Smooth muscle cell (in vitro differentiated cells): ENCODE measurements at regions not wholly inside any gene's neighbourhood (a gene's known extent, or its start where the extent isn't known, plus 50 kb on each side); places are given as distances from the start of the nearest gene placed in this dataset.

Source experiments
- DNase-seq: peaks from one replicate; lab custom pipeline; 2025; ENCODE audit not compliant: unreplicated experiment; lab: John Stamatoyannopoulos, UW
- H2AFZ ChIP-seq: fragments of 200-600 bp; sonication (generic); 2 replicates; pipeline ENCODE4 v1.6.0; 2016; ENCODE audit warnings: antibody characterized with exemption, low read depth, mild to moderate bottlenecking
- H3F3A ChIP-seq: fragments of 200-600 bp; sonication (generic); 2 replicates; pipeline ENCODE4 v1.6.0; 2017; ENCODE audit warnings: antibody characterized with exemption, low read depth
- H3K27ac ChIP-seq: fragments of 200-600 bp; sonication (generic); 2 replicates; pipeline ENCODE4 v1.5.1; 2016; ENCODE audit warnings: low read depth, mild to moderate bottlenecking
- H3K27me3 ChIP-seq: fragments of 200-600 bp; sonication (generic); 2 replicates; pipeline ENCODE4 v1.6.1; 2016; ENCODE audit warnings: low read depth, mild to moderate bottlenecking
- H3K36me3 ChIP-seq: fragments of 200-600 bp; sonication (generic); 2 replicates; pipeline ENCODE4 v1.5.1; 2016; ENCODE audit warnings: low read depth
- H3K4me1 ChIP-seq: fragments of 200-600 bp; sonication (generic); 2 replicates; pipeline ENCODE4 v1.5.1; 2016; ENCODE audit warnings: low read depth
- H3K4me2 ChIP-seq: fragments of 200-600 bp; sonication (generic); 2 replicates; pipeline ENCODE4 v1.6.0; 2016; ENCODE audit warnings: mild to moderate bottlenecking
- H3K4me3 ChIP-seq: fragments of 200-600 bp; sonication (generic); 2 replicates; pipeline ENCODE4 v1.5.1; 2016; ENCODE audit warnings: mild to moderate bottlenecking
- H3K79me2 ChIP-seq: fragments of 200-600 bp; sonication (generic); 2 replicates; pipeline ENCODE4 v1.6.0; 2016; ENCODE audit warnings: low read depth, mild to moderate bottlenecking
- H3K9ac ChIP-seq: fragments of 200-600 bp; sonication (generic); 2 replicates; pipeline ENCODE4 v1.6.0; 2016; ENCODE audit warnings: low read depth
- H3K9me3 ChIP-seq: fragments of 200-600 bp; sonication (generic); replicated peaks from 2 replicates; pipeline ENCODE4 v1.5.1; 2016; ENCODE audit warnings: low read depth
- H4K20me1 ChIP-seq: fragments of 200-600 bp; sonication (generic); 2 replicates; pipeline ENCODE4 v1.6.0; 2016; ENCODE audit warnings: low read depth
- WGBS: methylation state at CpG from one replicate; pipeline ENCODE4 v1.1.7; 2016; ENCODE audit warnings: low lambda C conversion rate; 5-methylcytosine and 5-hydroxymethylcytosine counted together
- TF ChIP-seq, protein P1 (sequence below): fragments of 200-600 bp; sonication (generic); IDR thresholded peaks from 2 replicates; pipeline ENCODE4 v1.5.1; 2017; ENCODE audit warnings: borderline replicate concordance, mild to moderate bottlenecking, antibody characterized with exemption; ENCODE audit not compliant: insufficient read depth, poor library complexity, severe bottlenecking

DNA sequence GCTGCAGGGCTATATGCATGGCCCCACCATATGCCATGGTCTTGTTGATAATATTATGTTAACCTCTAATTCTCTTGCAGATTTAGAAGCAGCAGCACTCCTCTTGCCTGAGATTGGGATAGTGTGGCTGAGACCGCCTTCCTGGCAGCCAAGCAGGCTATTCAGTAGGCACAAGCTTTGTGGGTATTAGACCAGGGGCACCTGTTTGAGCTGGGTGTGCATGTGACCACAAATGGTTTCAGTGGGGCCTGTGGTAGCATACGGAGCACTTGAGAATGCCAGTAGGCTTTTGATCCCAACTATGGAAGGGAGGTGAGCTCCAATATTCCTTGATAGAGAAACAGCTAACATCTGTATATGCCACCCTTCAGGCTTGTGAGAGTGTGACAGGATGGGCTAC lies 625.1 kb upstream of the NUDT12 start:
- TF ChIP-seq, protein P1, sequence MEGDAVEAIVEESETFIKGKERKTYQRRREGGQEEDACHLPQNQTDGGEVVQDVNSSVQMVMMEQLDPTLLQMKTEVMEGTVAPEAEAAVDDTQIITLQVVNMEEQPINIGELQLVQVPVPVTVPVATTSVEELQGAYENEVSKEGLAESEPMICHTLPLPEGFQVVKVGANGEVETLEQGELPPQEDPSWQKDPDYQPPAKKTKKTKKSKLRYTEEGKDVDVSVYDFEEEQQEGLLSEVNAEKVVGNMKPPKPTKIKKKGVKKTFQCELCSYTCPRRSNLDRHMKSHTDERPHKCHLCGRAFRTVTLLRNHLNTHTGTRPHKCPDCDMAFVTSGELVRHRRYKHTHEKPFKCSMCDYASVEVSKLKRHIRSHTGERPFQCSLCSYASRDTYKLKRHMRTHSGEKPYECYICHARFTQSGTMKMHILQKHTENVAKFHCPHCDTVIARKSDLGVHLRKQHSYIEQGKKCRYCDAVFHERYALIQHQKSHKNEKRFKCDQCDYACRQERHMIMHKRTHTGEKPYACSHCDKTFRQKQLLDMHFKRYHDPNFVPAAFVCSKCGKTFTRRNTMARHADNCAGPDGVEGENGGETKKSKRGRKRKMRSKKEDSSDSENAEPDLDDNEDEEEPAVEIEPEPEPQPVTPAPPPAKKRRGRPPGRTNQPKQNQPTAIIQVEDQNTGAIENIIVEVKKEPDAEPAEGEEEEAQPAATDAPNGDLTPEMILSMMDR = no peak
- Histone ChIP-seq H3K4me2 (no peak overlapping the region), H3K36me3 (no peaks in the 10 kb centered on the region), H3K4me1 (no peaks in the 10 kb centered on the region), H3K27ac (no peak overlapping the region), H3K79me2 (no peaks in the 10 kb centered on the region), H2AFZ (no peak overlapping the region), H3K4me3 (no peak overlapping the region), H3K9ac (no peak overlapping the region), H4K20me1 (no peaks in the 10 kb centered on the region), H3K27me3 (no peaks in the 10 kb centered on the region), H3K9me3 (no peaks in the 10 kb centered on the region), H3F3A (no peaks in the 10 kb centered on the region)
- 97% methylated on average over 2 of the region's 2 CpGs for WGBS
- DNase-seq = no peak

GRCh38 chr5:104186510-104186909 lies 623.9 kb upstream of the NUDT12 start:
- DNase-seq = no peak
- no peak overlapping the region for H3K4me2 ChIP-seq

GRCh38 chr5:104186100-104186499 lies 623.5 kb upstream of the NUDT12 start:
- no peaks in the 10 kb centered on the region for H3K4me1 ChIP-seq

More at GRCh38 chr5:104186510-104186909, 623.9 kb upstream of the NUDT12 start:
- no peaks in the 10 kb centered on the region for H3K4me1 ChIP-seq
- TF ChIP-seq, protein P1 = no peak
- no peaks in the 10 kb centered on the region for H3F3A ChIP-seq
- H2AFZ ChIP-seq = no peak overlapping the region
- H3K4me3 ChIP-seq = no peak overlapping the region
- H3K27me3 ChIP-seq = no peaks in the 10 kb centered on the region
- H3K9ac ChIP-seq = no peak overlapping the region
- 88% methylated on average over 4 of the region's 4 CpGs for WGBS
- H3K27ac ChIP-seq = no peak overlapping the region
- H4K20me1 ChIP-seq = no peaks in the 10 kb centered on the region
- H3K36me3 ChIP-seq = no peaks in the 10 kb centered on the region
- no peaks in the 10 kb centered on the region for H3K9me3 ChIP-seq
- H3K79me2 ChIP-seq = no peaks in the 10 kb centered on the region

GRCh38 chr5:104184264-104184663 lies 621.7 kb upstream of the NUDT12 start:
- DNase-seq = no peak
- Histone ChIP-seq H4K20me1 (no peaks in the 10 kb centered on the region), H3K9me3 (peaks cover 6% of the 10 kb centered on the region), H3F3A (no peaks in the 10 kb centered on the region), H3K27me3 (no peaks in the 10 kb centered on the region), H3K4me2 (no peak overlapping the region), H3K4me3 (no peak overlapping the region), H3K27ac (no peak overlapping the region), H2AFZ (no peak overlapping the region), H3K36me3 (no peaks in the 10 kb centered on the region), H3K79me2 (no peaks in the 10 kb centered on the region), H3K4me1 (no peaks in the 10 kb centered on the region), H3K9ac (no peak overlapping the region)
- 86% methylated on average over 3 of the region's 3 CpGs for WGBS
- TF ChIP-seq, protein P1 = no peak

More at GRCh38 chr5:104186100-104186499, 623.5 kb upstream of the NUDT12 start:
- Histone ChIP-seq H3K9me3 (no peaks in the 10 kb centered on the region), H2AFZ (no peak overlapping the region), H3K4me3 (no peak overlapping the region), H3K27me3 (no peaks in the 10 kb centered on the region), H3K36me3 (no peaks in the 10 kb centered on the region), H4K20me1 (no peaks in the 10 kb centered on the region), H3K79me2 (no peaks in the 10 kb centered on the region), H3F3A (no peaks in the 10 kb centered on the region), H3K9ac (no peak overlapping the region), H3K27ac (no peak overlapping the region), H3K4me2 (no peak overlapping the region)
- DNase-seq = no peak
- TF ChIP-seq, protein P1 = no peak
- WGBS = 92% methylated on average over 7 of the region's 7 CpGs
